Fibroblast of mammary gland (primary cell): ENCODE measurements at regions not wholly inside any gene's neighbourhood (a gene's known extent, or its start where the extent isn't known, plus 50 kb on each side); places are given as distances from the start of the nearest gene placed in this dataset.

Source experiments
- DNase-seq: peaks from one replicate; pipeline ENCODE4 v3.0.0-alpha.2; 2010; ENCODE audit warnings: low read depth
- H3K4me3 ChIP-seq: 2 replicates; pipeline ENCODE4 v1.5.1; 2011; ENCODE audit warnings: low read depth, mild to moderate bottlenecking, low read length, moderate library complexity; ENCODE audit not compliant: control insufficient read depth
- CTCF ChIP-seq: conservative IDR thresholded peaks from 2 replicates; pipeline ENCODE4 v1.5.1; 2011; ENCODE audit warnings: low read depth, low read length, inconsistent platforms; ENCODE audit not compliant: control insufficient read depth, insufficient read depth

- peak; percentile 76 for DNase-seq
- H3K4me3 ChIP-seq: no peak overlapping the region
- no peak for TF ChIP-seq CTCF
Observed at GRCh38 chr3:80190051-80190450, 422.3 kb upstream of the ROBO1 start.

GRCh38 chr3:80187981-80188380 lies 420.2 kb upstream of the ROBO1 start:
- TF ChIP-seq CTCF: no peak
- DNase-seq: no peak
- H3K4me3 ChIP-seq: no peak overlapping the region

- DNase-seq: peak; percentile 1
- no peak overlapping the region for H3K4me3 ChIP-seq
- TF ChIP-seq CTCF: no peak
Observed at GRCh38 chr3:80159990-80160506, 392.2 kb upstream of the ROBO1 start.

GRCh38 chr3:80158332-80158731 lies 390.5 kb upstream of the ROBO1 start:
- DNase-seq: no peak
- H3K4me3 ChIP-seq: no peak overlapping the region
- no peak for TF ChIP-seq CTCF

- no peak for TF ChIP-seq CTCF
- DNase-seq: peak; percentile 2
- H3K4me3 ChIP-seq: no peak overlapping the region
Observed at GRCh38 chr3:80157546-80157945, 389.7 kb upstream of the ROBO1 start.

- no peak for DNase-seq
- TF ChIP-seq CTCF: no peak
- no peak overlapping the region for H3K4me3 ChIP-seq
Observed at GRCh38 chr3:80152692-80153091, 384.9 kb upstream of the ROBO1 start.

GRCh38 chr3:80142714-80143113 lies 374.9 kb upstream of the ROBO1 start:
- DNase-seq: no peak
- no peak for TF ChIP-seq CTCF
- no peak overlapping the region for H3K4me3 ChIP-seq
